ENCODE measurements at regions not wholly inside any gene's neighbourhood (a gene's known extent, or its start where the extent isn't known, plus 50 kb on each side); places are given as distances from the start of the nearest gene placed in this dataset.

- no peak for TF ChIP-seq ARNTL (CRISPR knock-in tag; IDR thresholded peaks at IDR 0.05; ENCODE audit: borderline replicate concordance, low read depth)
- no peak for TF ChIP-seq SNAI2 (CRISPR knock-in tag; IDR thresholded peaks at IDR 0.05)
- no peak for TF ChIP-seq ZFP3 (CRISPR knock-in tag; IDR thresholded peaks at IDR 0.05)
- TF ChIP-seq ZNF565 (CRISPR knock-in tag; conservative IDR thresholded peaks at IDR 0.05; ENCODE audit: low read depth): no peak
- no peak for TF ChIP-seq GLIS3 (CRISPR knock-in tag; IDR thresholded peaks at IDR 0.05)
These were observed 338.2 kb upstream of the SMIM30 start for GRCh38 chr7:113456533-113456932.
